G401 (cell line): ENCODE measurements at regions not wholly inside any gene's neighbourhood (a gene's known extent, or its start where the extent isn't known, plus 50 kb on each side); places are given as distances from the start of the nearest gene placed in this dataset.
"Not testable (repeated sequence)": the region's sequence is repeated elsewhere in the genome, so short reads cannot be mapped to it uniquely, and the experiment has no call there.

Source experiments
- DNase-seq: peaks from one replicate; pipeline ENCODE4 v3.0.0-alpha.2; 2015; ENCODE audit warnings: low spot score
- in situ Hi-C: cut with HindIII; loops from 2 replicates; pipeline ENCODE4 v1.10.0; 2016; ENCODE audit warnings: low sequenced_read_pairs, mixed read lengths

- DNase-seq, in situ Hi-C loops: not testable (repeated sequence)
These were observed 83.0 kb downstream of the POTEC start for GRCh38 chr18:14460364-14460763.

DNA sequence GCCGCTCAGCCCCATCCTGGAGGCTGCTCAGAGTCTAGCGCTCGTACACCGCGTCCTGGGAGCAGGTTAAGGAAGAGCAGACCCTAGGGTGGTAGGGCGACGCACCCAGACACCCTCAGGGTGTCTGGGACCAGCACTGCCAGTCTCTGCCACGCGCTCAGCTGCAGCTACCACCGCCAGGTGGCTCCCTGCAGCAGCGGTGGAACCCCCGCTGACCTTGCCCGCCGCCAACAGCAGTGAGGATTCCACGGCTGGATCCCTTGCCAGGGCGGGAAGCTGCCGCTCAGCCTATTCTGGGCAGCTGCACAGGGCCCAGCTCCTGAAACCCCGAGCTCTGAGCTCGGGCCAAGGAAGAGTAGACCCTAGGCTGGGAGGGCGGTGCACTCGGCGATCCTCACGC, 83.6 kb downstream of the POTEC start:
- in situ Hi-C loops, DNase-seq: not testable (repeated sequence)

DNA sequence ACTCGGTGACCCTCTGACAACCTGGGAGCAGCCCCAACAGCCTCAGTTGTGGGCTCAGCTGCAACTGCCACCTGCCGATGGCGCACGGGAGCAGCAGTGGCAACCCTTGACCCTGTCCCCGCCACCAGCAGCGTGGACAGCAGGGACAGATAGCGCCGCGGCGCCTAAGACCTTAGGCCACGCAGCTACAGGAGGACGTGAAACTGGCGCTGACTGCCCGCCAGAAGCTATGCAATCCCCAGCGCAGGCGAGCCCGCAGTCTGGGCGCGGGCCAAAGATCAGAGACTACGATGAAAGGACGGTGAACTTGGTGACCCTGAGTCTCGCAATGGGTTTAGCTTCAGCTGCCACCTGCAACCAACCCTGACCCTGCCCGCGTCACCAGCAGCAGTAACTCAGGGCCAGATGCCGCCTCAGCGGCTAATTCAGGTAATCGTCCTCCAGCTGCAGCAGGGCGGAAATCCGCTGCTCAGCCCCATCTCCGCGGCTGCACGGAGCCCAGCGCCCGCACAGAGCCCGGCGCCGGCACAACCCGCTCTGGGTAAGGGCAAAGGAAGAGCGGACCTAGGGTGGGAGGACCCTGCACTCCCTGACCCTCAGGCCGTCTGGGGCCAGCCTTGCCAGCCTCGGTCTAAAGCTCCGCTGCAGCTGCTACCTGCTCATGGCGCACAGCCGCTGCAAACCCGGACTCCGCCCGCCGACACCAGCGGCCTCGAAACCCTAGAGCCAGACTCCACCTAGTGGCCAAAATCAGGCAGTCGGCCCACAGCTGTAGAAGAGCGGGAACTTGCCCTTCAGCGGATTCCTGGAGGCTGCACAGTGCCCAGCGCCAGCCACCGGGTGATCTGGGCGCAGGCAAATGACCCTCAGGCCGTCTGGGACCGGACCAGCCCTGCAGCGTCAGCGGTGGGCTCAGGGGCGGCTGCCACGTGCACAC, 85.1 kb downstream of the POTEC start:
- peak; percentile 35 for DNase-seq
- in situ Hi-C loops: not testable (repeated sequence)

GRCh38 chr18:14450637-14451009, 92.8 kb downstream of the POTEC start:
- in situ Hi-C loops: not testable (repeated sequence)
- DNase-seq: peak; percentile 19

DNA sequence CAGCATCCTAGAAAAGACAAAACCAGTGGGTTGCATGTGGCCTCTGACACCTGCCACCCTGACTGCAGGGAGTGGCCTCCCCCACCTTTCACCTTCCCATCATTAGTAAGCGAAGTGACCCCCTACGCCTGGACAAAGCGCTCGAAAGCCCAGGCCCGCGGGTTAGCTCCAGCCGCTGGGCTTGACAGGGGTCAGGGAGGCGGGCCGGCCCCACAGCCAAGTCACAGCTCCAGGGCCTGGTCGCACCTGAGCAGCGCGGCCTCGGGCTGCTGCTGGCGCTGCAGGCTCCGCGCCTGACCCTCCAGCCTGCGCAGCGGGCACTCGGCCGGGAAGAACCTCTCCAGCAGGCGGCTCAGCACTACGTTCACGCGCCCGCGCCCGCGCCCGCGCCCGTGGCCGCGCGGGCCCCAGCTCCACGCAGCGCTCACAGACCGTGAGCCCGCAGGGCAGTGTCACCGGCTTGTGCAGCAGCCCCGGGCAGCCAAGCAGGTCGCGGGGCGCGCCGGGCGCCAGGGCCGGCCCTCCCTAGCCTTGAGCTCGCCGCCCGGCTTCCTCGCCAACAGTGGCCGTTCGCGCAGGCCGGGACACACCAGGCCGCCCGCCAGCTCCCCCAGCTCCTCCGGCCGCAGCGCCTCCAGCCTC, 93.3 kb downstream of the POTEC start:
- peak; percentile 56 for DNase-seq
- in situ Hi-C loops: not testable (repeated sequence)

DNA sequence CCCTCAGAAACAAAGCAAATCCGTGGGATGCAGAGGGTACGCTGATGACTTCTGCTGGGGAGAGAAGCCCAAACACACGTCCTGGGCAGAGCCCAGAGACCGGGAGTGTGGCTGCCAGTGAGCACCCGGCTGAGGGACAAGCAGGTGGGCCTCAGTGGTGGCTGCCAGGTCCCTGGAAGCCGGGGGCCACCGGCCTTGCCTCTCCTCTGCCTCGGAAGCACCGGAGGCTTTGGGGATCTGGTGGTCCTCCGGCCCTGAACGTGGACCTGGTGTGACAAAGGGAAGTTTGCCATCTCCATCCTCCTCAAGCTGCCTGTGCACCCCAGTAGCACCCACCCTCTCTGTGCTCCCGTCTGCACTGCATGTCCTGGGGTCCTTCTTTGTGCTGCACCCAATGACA, 94.3 kb downstream of the POTEC start:
- in situ Hi-C loops, DNase-seq: not testable (repeated sequence)

DNA sequence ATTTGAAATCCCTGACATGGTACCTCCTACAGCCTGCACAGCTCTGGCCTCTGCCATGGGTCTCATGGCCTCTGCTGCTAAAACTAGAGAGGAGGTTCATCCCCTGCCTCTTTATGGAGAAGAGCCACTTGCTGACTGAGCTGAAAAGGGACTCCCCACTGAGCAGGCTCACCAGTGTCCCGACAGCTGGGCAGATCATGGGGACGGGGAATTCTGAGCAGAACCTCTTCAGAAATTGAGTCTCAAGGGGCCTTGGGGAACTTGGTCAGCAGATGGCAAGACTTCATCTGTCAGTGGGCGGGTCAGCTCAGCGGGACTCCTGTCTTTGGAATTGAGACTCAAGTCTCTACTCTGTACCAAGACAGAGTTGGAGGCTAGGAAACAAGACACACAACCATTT, 95.7 kb downstream of the POTEC start:
- not testable (repeated sequence) for DNase-seq

GRCh38 chr18:14435460-14435859, 107.9 kb downstream of the POTEC start:
- DNase-seq, in situ Hi-C loops: not testable (repeated sequence)

More for the DNA sequence above, 95.7 kb downstream of the POTEC start:
- in situ Hi-C loops: not testable (repeated sequence)

DNA sequence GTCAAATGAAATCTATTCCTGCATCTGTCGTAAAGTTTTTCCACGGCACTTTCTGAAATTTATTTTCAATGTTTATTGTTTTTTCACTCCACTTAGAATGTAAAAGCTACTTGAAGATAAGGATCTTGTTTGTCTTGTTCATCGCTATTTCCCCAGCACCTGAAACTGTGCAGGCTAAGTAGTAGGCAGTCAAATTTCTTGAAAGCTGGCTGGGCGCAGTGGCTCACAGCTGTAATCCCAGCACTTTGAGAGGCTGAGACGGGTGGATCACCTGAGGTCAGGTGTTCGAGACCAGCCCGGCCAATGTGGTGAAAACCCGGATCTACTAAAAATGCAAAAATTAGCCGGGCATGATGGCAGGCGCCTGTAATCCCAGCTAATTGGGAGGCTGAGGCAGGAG, 111.0 kb downstream of the POTEC start:
- DNase-seq, in situ Hi-C loops: not testable (repeated sequence)

DNA sequence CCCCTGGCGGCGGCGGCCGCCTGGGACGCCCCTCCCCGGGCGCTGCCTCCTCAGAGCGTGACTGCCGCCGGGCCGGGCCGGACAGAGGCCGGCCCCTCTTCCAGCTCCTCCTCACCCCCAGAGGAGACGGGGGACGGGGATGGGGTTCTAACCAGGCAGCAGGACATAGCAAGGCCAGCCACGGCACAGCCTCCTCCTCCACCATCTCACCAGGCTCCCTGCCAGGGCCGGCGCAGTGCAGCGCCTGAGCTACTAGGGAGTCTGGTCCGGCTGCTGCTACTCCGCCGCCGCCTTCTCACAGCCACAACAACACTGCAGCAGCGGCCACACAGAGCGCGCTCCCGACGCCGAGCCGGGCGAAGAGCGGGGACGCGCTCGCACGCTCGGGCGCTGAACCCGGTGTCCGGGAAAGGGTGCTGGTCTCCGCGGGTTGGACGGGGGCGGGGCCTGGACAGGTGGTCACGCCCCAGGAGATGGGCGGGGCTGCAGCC, 112.3 kb downstream of the POTEC start:
- peak; percentile 83 for DNase-seq
- in situ Hi-C loops: not testable (repeated sequence)

- in situ Hi-C loops: not testable (repeated sequence)
- DNase-seq: peak; percentile 28
These were observed 127.6 kb downstream of the POTEC start for GRCh38 chr18:14415806-14416205.

DNA sequence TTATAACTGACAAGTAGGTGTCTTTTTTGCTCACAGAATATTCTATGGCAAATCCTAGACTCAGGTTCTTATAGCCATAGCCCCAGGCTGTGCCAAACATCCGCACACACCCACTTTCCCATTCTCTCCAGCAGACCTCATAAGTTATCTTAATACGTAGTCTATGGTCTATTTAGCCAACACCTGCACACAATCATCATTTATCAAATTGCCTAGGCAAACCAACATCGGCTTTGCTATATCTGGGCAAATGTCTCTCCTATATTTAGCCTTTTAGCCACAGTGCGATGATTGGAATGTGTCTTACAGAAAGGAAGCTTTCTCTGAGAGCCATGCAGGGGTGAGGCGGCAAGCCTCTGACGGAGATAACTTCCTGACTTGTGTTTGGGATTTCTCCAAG, 128.0 kb downstream of the POTEC start:
- in situ Hi-C loops, DNase-seq: not testable (repeated sequence)

GRCh38 chr18:14395533-14395932, 147.9 kb downstream of the POTEC start:
- DNase-seq, in situ Hi-C loops: not testable (repeated sequence)

DNA sequence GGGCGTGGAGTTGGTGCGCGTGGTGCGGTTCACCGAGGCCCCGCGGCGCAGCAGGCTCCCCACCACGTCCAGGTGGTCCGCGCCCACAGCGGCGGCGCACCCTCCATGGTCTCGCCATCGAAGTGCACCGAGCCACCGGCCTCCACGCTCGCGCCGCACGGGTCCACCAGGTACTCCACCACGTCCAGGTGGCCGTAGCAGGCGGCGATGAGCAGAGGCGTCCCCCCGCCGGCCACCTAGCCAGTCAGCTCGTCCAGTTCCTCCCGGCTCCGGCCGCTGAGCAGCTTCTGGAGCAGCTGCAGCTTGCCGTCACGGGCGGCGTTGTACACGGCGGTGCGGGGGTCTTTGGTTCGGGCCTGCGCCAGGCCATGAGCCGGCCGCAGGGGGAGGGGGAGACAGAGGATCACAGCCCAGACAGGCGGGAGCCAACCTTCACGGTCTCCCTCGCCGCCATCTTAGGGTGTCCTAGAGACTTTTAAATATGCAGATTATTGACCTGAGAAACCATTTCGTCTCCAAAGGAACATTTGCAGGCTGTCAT, 149.8 kb downstream of the POTEC start:
- in situ Hi-C loops, DNase-seq: not testable (repeated sequence)

- in situ Hi-C loops, DNase-seq: not testable (repeated sequence)
These were observed 150.8 kb downstream of the POTEC start for GRCh38 chr18:14392604-14393003.

GRCh38 chr18:14384961-14385360, 158.4 kb downstream of the POTEC start:
- DNase-seq, in situ Hi-C loops: not testable (repeated sequence)

DNA sequence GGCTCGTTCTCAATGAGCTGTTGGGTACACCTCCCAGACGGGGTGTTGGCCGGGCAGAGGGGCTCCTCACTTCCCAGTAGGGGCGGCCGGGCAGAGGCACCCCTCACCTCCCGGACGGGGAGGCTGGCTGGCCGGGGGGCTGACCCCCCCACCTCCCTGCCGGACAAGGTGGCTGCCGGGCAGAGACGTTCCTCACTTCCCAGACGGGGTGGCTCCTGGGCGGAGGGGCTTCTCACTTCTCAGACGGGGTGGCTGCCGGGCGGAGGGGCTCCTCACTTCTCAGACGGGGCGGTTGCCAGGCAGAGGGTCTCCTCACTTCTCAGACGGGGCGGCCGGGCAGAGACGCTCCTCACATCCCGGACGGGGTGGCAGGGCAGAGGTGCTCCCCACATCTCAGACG, 160.7 kb downstream of the POTEC start:
- in situ Hi-C loops, DNase-seq: not testable (repeated sequence)

GRCh38 chr18:14379489-14379888, 163.9 kb downstream of the POTEC start:
- in situ Hi-C loops, DNase-seq: not testable (repeated sequence)

DNA sequence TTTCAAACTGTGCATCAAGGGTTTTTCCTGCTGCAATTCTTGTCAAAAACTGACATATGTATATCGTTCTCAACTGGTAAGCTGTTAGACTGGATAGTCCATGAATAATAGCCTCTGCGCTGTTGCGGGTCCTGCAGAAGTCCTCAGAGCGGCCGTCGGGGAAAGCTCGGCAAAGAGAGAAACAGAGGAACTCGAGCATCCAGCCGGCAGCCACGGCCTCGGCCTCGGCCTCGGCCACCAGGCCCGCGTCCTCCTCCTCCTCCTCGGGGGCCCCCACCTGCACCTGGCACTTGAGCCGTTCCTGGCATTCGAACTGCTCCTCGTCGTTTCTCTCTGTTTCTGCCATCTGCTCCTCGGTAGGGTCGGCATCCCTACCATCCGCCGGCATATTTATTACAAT, 165.0 kb downstream of the POTEC start:
- in situ Hi-C loops: not testable (repeated sequence)

GRCh38 chr18:14361346-14361745, 182.1 kb downstream of the POTEC start:
- in situ Hi-C loops, DNase-seq: not testable (repeated sequence)

More for the DNA sequence above, 165.0 kb downstream of the POTEC start:
- peak; percentile 51 for DNase-seq
